ENCODE measurements at regions not wholly inside any gene's neighbourhood (a gene's known extent, or its start where the extent isn't known, plus 50 kb on each side); places are given as distances from the start of the nearest gene placed in this dataset.

DNA sequence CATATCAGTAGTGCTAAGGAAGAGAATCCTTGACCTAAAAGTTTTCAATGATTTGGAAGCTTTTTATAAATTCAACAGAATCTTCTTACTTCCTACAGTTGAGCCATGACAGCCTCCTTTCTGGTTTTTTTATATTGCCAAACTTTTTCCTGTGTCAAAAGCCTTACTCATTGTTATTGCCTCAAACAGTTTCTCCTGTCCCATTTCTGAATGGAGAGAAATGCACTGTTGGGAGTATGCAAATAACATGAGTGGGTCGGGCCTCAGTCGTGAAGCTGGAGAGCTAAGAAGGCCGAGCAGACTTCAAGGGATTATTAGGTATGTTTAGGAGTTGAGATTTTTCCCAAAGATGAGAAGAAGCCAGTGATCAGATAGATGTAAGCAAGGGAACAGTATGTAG, 766.4 kb upstream of the KLHL1 start:
- TF ChIP-seq, protein P1, sequence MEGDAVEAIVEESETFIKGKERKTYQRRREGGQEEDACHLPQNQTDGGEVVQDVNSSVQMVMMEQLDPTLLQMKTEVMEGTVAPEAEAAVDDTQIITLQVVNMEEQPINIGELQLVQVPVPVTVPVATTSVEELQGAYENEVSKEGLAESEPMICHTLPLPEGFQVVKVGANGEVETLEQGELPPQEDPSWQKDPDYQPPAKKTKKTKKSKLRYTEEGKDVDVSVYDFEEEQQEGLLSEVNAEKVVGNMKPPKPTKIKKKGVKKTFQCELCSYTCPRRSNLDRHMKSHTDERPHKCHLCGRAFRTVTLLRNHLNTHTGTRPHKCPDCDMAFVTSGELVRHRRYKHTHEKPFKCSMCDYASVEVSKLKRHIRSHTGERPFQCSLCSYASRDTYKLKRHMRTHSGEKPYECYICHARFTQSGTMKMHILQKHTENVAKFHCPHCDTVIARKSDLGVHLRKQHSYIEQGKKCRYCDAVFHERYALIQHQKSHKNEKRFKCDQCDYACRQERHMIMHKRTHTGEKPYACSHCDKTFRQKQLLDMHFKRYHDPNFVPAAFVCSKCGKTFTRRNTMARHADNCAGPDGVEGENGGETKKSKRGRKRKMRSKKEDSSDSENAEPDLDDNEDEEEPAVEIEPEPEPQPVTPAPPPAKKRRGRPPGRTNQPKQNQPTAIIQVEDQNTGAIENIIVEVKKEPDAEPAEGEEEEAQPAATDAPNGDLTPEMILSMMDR (optimal IDR thresholded peaks at IDR 0.05 in 1 of 3, IDR thresholded peaks at IDR 0.05 in 1 of 3, conservative IDR thresholded peaks at IDR 0.05 in 1 of 3; ENCODE audit: extremely low read depth in 1 of 3, insufficient read depth in 2 of 3, low read length in 3 of 3), result no peak
- TF ChIP-seq EZH2 (IDR thresholded peaks at IDR 0.05; ENCODE audit: low read length), result no peak
